ENCODE measurements at regions not wholly inside any gene's neighbourhood (a gene's known extent, or its start where the extent isn't known, plus 50 kb on each side); places are given as distances from the start of the nearest gene placed in this dataset.

GRCh38 chr4:111037591-111038360 lies 414.9 kb upstream of the PITX2 start:
- no peak for TF ChIP-seq EZH2 (IDR thresholded peaks at IDR 0.05)
- TF ChIP-seq POLR2AphosphoS5 (IDR thresholded peaks at IDR 0.05; ENCODE audit: borderline replicate concordance, low read depth, low read length), result no peak
- TF ChIP-seq FOXP2 (optimal IDR thresholded peaks at IDR 0.05; ENCODE audit: control extremely low read depth, extremely low read length, insufficient read depth), result no peak

Measured in SK-N-MC (cell line).